HG03575 (cell line): ENCODE measurements at regions not wholly inside any gene's neighbourhood (a gene's known extent, or its start where the extent isn't known, plus 50 kb on each side); places are given as distances from the start of the nearest gene placed in this dataset.

ENCODE experiments used
- ATAC-seq: cut with Tn5 transposase; IDR thresholded peaks from one replicate; pipeline ENCODE4 v1.9.1; 2021; ENCODE audit not compliant: unreplicated experiment, insufficient number of reproducible peaks, low FRiP score; ENCODE audit errors: extremely low read depth

- ATAC-seq: no peak
Observed at GRCh38 chr9:16312116-16312515, 558.4 kb downstream of the BNC2 start.

DNA sequence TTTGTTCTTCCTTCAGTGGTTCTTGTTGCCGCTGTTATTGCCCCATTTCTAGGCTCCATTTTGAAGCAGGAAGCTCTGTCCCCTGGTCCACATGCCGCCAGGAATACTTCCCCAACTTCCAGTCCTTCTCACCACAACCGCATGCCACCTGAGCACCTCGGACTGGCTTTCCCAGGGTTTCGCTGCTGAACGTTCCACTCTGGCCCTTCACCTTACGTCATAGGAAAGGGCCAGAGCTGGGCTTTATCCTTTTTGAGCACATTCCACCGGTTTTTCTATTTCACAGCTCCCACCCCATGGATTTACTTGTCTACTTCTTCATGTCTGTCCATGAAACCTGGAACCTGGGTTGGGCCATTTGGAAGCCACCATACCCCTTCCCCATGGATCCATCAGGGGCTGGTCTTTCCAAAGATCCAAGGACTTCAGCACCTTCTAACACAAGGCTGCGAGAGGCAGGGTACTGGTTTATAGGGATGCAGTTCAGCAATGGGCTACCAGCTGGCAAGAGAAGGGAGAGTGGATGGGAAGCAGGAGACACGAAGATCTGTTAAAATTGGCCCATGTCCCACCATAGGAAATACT lies 557.4 kb downstream of the BNC2 start:
- ATAC-seq: no peak

GRCh38 chr9:16314476-16314875 lies 556.0 kb downstream of the BNC2 start:
- no peak for ATAC-seq

DNA sequence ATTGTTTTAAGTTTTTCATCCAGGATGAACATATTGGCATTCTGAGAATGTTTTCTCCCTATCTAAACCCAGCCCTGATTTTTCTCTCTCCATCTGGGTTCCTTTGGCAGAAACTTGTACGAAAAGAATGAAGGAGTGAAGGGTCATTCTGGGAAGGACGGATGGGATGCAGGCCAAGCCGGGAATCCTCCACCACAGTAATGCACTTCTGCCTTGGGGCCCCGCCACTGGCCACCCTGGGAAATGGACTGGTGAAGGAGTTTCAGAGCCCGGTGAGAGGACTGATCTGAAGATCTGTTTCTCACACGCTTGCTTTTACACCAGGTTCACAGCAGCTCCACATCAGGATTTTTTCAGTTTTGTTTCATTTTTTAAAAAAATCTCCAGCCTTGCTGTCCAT lies 554.8 kb downstream of the BNC2 start:
- ATAC-seq: no peak

GRCh38 chr9:16316456-16316855 lies 554.0 kb downstream of the BNC2 start:
- ATAC-seq: no peak

DNA sequence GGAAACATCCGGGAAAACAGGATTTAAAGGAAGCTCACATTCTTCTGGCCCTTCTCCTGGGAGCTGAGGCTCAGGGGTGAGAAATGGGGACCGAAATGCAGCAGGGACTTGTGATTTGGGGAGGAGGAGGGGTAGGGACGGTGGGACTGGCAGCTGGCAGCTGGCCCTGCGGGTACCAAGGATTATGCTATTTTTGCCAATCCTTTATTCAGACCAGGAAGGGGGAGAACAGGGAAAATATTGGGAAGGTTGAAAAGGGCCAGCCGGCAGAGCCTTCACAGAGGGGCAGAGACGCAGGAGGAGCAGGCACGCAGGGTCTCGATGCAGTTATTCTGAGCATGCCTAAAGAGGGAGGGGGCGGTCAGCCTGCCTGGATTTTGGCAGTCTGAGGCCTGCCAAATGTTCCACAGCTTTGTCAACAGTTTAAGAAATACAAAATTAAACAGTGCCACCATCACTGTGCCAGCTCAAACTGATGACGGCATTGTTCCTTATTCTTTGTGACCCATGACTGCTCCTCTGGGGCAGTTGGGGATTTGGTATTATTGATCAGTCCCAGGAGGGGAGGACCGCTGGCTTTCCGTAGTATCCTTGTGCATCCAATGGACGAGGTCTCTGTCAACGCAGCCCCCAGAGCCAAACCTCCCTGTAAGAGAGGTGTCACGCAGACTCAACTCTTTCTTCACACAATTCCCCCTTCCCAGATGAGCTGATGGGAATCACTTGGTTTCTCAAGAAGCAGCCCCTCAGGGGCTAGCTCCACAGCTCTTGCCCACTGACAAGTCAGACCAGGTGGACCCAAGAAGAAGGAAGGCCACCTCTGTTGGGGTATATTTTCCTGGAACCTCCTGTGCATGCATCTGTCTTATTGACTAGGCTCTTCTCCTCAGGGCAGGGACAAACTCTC lies 553.3 kb downstream of the BNC2 start:
- no peak for ATAC-seq

DNA sequence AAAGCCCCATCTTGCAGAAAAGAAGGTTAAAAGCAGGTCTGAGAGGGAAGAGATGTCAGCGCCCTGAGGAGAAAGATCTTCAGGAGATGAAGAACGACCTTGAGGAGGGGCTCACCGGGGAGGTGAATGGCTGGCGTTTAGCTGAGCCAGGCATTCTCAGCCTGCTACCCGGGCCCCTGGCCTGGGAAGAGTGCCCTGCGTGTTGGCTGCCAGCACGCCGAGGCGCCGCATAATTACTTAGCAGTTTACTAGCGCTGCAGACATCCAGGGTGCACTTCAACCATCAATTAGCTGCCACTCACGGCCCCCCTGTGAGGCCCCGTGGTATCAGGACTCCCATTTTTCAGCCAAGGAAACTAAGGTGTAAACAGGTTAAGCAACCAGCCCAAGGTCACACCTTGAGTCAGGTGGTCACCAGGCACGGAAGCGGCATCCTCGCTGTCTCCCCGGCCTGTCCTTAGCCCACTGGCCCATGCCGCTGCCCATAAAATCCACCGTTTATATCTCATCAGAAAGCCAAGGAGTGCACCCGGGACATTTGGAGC lies 551.9 kb downstream of the BNC2 start:
- ATAC-seq: no peak

DNA sequence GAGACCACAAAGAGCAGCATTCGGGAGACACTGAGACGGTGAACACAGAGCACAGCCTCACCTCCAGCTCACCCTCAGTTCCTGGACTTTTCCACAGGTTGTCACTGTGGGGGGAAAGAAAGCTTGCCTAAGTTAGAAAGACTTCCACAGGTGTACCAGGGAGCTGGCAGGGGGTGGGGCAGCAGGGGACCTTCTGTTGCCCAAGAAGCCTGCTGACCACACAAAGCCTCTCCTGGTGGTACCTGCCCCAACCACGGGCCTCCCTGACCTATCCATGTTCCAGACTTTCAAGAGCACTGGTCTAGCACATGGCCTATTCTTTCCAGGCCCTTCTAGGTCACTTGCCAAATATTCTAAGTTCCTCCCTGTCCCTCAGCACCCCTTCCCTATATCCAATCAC lies 550.8 kb downstream of the BNC2 start:
- no peak for ATAC-seq

DNA sequence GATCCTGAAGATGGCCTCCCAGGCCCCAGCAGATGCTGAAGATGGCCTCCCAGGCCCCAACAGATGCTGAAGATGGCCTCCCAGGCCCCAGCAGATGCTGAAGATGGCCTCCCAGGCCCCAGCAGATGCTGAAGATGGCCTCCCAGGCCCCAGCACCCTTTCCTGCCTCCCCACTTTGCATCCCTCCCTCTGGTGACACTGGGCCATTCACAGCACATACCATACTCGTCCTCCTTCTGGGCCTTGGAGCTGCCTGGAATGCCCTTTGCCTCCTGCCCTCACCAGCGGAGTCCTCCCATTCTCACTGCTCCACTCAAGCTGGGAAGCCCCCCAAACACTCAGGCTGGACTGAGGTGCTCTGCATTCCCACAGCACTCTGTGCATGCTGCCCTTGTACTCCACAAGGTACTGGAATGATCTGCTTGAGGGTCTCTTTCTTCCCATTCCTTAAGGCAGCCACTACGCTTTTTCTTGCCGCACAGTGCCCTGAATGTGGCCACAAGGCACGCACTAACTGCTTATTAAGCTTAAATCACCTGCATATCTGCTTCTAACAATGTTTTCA lies 550.0 kb downstream of the BNC2 start:
- ATAC-seq: no peak

GRCh38 chr9:16321461-16322119 lies 548.9 kb downstream of the BNC2 start:
- ATAC-seq: no peak

DNA sequence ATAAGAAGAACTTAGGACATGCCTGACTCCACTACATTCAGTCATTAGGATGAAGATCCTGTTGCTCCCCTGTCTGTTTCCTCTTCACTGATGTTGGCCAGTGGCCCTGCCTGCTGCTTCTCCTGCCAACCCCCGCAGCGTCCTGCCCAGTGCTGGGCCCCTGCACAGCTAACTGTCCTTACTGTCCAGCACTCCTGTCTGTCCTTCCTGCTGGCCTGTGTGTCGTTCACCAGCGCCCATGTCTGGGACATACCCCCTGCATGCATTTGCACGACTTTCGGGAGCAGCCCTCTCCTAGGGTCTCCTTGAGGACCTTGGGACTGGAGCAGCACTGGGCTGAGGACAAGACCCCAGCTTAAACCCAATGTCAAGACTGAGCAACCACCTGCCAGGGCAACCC lies 547.6 kb downstream of the BNC2 start:
- no peak for ATAC-seq

DNA sequence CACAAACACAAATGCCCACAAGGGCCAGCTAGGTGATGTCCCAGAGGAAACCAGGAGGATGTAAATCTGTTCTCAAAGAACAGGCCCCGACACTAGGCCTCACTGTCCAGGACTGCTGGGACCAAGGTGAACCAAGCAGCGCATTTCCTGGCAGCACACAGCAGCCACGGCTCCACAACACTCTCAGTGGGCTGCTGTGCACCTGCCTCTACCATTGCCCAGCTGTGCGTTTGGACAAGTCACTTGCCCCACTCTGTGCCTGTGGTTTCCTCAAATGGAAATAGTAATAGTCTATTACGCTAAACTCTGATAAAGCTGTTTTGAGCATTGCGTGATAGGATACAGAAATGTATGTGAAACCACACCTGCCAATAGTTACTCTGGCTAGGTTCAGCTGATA lies 544.5 kb downstream of the BNC2 start:
- ATAC-seq: no peak

DNA sequence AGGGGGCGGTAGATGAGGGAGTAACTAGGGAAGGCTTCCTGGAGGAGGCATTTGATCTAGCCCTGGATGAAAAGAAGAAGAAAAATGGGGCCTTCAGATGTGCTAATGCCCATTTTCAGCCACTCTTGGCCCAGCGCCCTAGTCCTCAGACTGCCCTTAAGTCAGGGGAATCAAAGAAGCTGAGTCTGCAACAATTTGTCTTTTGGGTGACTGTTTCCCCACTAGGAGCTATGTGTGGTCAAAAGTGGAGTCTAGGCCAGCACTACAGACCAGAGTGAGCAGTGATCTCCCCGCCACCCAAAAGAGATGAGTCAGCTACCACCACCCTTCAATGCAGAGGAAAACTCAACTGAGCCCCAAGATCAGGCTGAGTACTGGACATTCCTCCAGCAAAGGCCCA lies 542.1 kb downstream of the BNC2 start:
- no peak for ATAC-seq

- no peak for ATAC-seq
Observed at GRCh38 chr9:16329671-16330113, 540.8 kb downstream of the BNC2 start.

GRCh38 chr9:16331031-16331430 lies 539.4 kb downstream of the BNC2 start:
- no peak for ATAC-seq

GRCh38 chr9:16331527-16331926 lies 538.9 kb downstream of the BNC2 start:
- no peak for ATAC-seq

- no peak for ATAC-seq
Observed at GRCh38 chr9:16333691-16334090, 536.8 kb downstream of the BNC2 start.

DNA sequence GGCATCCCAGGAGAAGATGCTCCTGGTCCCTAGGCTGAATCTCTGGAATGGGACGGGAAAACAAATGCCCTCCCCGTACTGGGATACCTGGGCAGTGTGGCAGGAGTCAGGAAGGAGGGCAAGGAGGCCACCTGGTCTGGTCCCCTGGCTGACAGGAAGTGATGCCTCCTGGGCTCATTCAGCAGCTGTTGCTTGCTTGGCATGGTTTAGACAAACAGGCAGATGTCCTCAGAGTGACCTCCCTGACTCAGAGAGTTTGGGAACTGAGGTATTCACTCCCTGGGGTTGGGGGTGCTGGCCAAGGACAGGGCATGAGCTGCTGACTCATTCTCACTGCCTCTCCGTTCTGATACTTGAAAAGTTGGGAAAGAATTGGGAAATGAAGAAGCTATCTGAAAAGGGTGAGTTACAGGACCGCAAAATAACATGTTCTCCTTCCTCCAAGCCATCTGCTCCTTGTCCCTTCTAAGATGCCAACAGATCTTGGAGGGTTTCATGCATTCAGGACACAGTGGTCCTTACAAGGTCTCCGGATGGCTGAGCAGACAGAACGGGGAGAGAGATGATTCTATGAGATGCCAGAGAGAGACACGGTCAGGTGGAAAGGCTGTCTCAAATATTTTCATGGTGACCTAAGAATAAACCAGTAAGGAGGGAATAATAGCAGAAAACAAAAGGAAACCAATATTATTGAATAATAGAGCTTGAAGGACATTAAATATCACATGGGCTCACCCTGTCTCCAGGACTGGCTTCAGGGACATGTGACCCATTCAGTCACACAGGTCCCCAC lies 534.5 kb downstream of the BNC2 start:
- no peak for ATAC-seq

DNA sequence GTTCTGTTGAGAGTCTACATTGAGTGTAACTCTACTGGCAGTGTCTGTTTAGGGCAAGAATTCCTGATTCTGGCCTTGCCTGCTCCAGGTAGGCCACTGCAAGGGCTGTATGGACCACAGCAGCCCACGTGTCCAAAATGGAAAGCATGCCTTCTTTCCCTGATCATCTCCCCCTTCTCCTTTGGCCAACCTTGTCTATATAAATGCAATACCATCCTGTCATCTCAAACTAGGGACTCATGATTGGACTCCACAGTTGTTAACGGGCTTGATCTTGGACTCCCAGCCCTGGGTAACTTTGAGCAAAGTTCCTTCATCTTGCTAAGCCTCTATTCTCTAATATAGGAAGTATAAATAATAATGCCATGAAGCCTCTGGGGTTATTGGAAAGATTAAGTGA lies 533.6 kb downstream of the BNC2 start:
- ATAC-seq: no peak
